Smooth muscle cell (in vitro differentiated cells): ENCODE measurements at regions not wholly inside any gene's neighbourhood (a gene's known extent, or its start where the extent isn't known, plus 50 kb on each side); places are given as distances from the start of the nearest gene placed in this dataset.

Experiments
- DNase-seq: peaks from one replicate; lab custom pipeline; 2025; ENCODE audit not compliant: unreplicated experiment; lab: John Stamatoyannopoulos, UW
- H2AFZ ChIP-seq: fragments of 200-600 bp; sonication (generic); 2 replicates; pipeline ENCODE4 v1.6.0; 2016; ENCODE audit warnings: antibody characterized with exemption, low read depth, mild to moderate bottlenecking
- H3F3A ChIP-seq: fragments of 200-600 bp; sonication (generic); 2 replicates; pipeline ENCODE4 v1.6.0; 2017; ENCODE audit warnings: antibody characterized with exemption, low read depth
- H3K27ac ChIP-seq: fragments of 200-600 bp; sonication (generic); 2 replicates; pipeline ENCODE4 v1.5.1; 2016; ENCODE audit warnings: low read depth, mild to moderate bottlenecking
- H3K27me3 ChIP-seq: fragments of 200-600 bp; sonication (generic); 2 replicates; pipeline ENCODE4 v1.6.1; 2016; ENCODE audit warnings: low read depth, mild to moderate bottlenecking
- H3K36me3 ChIP-seq: fragments of 200-600 bp; sonication (generic); 2 replicates; pipeline ENCODE4 v1.5.1; 2016; ENCODE audit warnings: low read depth
- H3K4me1 ChIP-seq: fragments of 200-600 bp; sonication (generic); 2 replicates; pipeline ENCODE4 v1.5.1; 2016; ENCODE audit warnings: low read depth
- H3K4me2 ChIP-seq: fragments of 200-600 bp; sonication (generic); 2 replicates; pipeline ENCODE4 v1.6.0; 2016; ENCODE audit warnings: mild to moderate bottlenecking
- H3K4me3 ChIP-seq: fragments of 200-600 bp; sonication (generic); 2 replicates; pipeline ENCODE4 v1.5.1; 2016; ENCODE audit warnings: mild to moderate bottlenecking
- H3K79me2 ChIP-seq: fragments of 200-600 bp; sonication (generic); 2 replicates; pipeline ENCODE4 v1.6.0; 2016; ENCODE audit warnings: low read depth, mild to moderate bottlenecking
- H3K9ac ChIP-seq: fragments of 200-600 bp; sonication (generic); 2 replicates; pipeline ENCODE4 v1.6.0; 2016; ENCODE audit warnings: low read depth
- H3K9me3 ChIP-seq: fragments of 200-600 bp; sonication (generic); replicated peaks from 2 replicates; pipeline ENCODE4 v1.5.1; 2016; ENCODE audit warnings: low read depth
- H4K20me1 ChIP-seq: fragments of 200-600 bp; sonication (generic); 2 replicates; pipeline ENCODE4 v1.6.0; 2016; ENCODE audit warnings: low read depth
- WGBS: methylation state at CpG from one replicate; pipeline ENCODE4 v1.1.7; 2016; ENCODE audit warnings: low lambda C conversion rate; 5-methylcytosine and 5-hydroxymethylcytosine counted together
- TF ChIP-seq, protein P1 (sequence below): fragments of 200-600 bp; sonication (generic); IDR thresholded peaks from 2 replicates; pipeline ENCODE4 v1.5.1; 2017; ENCODE audit warnings: borderline replicate concordance, mild to moderate bottlenecking, antibody characterized with exemption; ENCODE audit not compliant: insufficient read depth, poor library complexity, severe bottlenecking

DNA sequence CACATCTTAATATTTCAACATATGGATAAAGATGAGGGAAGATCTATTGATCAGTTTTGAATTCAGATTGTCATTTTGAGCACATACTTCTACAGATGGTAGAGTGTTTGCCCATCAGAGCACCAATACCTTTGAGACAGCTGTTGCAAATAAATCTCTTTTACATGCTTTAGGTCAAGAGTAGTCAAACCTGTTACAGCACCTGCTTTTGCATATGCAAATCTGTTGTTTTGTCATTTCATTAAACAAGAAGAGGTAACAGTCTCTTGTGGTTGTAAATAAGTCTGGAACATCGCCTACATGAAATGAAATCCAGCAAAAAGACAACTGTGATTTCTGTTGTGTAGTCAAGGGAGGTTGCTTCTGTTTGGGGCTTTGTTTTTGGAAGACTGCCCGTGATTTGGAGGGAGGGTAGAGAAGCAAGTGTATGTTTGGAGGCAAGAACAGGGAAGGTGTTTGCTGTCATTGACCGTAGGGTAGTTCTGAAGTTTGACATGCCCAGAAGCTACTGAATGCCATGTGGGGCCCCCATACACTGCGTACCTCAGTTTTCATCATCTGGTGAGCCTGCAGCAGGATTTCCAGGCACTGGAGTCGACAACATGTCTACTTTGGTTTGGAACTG, 233.6 kb upstream of the PPP1R3A start:
- WGBS: 67% methylated on average over 5 of the region's 5 CpGs

DNA sequence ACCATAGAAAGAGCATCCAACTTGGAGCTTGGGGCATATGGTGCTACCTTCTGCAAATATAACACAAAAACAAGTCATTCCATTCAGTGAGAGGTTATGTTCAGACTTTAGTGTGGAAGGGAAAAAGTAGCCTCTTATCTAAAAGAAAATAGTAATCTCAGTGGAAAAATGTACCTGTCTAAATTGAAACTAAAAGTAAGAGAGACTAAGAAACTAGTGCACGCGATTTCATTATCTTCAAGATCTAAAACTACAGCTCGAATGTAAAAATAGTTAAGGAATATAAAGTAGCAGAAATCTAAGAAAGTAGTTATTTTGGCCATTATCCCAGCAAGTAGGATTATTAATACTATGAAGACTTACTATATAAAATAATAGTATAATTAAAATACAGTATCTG, 233.0 kb upstream of the PPP1R3A start:
- H3F3A ChIP-seq: no peaks in the 10 kb centered on the region
- no peak for DNase-seq
- H3K4me2 ChIP-seq: no peak overlapping the region
- no peak overlapping the region for H3K27ac ChIP-seq
- no peaks in the 10 kb centered on the region for H4K20me1 ChIP-seq
- TF ChIP-seq, protein P1, sequence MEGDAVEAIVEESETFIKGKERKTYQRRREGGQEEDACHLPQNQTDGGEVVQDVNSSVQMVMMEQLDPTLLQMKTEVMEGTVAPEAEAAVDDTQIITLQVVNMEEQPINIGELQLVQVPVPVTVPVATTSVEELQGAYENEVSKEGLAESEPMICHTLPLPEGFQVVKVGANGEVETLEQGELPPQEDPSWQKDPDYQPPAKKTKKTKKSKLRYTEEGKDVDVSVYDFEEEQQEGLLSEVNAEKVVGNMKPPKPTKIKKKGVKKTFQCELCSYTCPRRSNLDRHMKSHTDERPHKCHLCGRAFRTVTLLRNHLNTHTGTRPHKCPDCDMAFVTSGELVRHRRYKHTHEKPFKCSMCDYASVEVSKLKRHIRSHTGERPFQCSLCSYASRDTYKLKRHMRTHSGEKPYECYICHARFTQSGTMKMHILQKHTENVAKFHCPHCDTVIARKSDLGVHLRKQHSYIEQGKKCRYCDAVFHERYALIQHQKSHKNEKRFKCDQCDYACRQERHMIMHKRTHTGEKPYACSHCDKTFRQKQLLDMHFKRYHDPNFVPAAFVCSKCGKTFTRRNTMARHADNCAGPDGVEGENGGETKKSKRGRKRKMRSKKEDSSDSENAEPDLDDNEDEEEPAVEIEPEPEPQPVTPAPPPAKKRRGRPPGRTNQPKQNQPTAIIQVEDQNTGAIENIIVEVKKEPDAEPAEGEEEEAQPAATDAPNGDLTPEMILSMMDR: no peak
- no peaks in the 10 kb centered on the region for H3K79me2 ChIP-seq
- no peak overlapping the region for H2AFZ ChIP-seq
- no peaks in the 10 kb centered on the region for H3K36me3 ChIP-seq
- no peaks in the 10 kb centered on the region for H3K9me3 ChIP-seq
- no peaks in the 10 kb centered on the region for H3K27me3 ChIP-seq
- H3K4me1 ChIP-seq: no peaks in the 10 kb centered on the region
- 86% methylated on average over 3 of the region's 3 CpGs for WGBS
- H3K9ac ChIP-seq: no peak overlapping the region
- no peak overlapping the region for H3K4me3 ChIP-seq

More for the DNA sequence above, 233.6 kb upstream of the PPP1R3A start:
- Histone ChIP-seq H3K79me2 (no peaks in the 10 kb centered on the region), H3K4me3 (no peak overlapping the region), H2AFZ (no peak overlapping the region), H3K9ac (no peak overlapping the region), H3F3A (no peaks in the 10 kb centered on the region), H4K20me1 (no peaks in the 10 kb centered on the region), H3K4me1 (no peaks in the 10 kb centered on the region), H3K4me2 (no peak overlapping the region), H3K27ac (no peak overlapping the region), H3K9me3 (no peaks in the 10 kb centered on the region), H3K27me3 (no peaks in the 10 kb centered on the region), H3K36me3 (no peaks in the 10 kb centered on the region)
- TF ChIP-seq, protein P1: no peak
- no peak for DNase-seq

DNA sequence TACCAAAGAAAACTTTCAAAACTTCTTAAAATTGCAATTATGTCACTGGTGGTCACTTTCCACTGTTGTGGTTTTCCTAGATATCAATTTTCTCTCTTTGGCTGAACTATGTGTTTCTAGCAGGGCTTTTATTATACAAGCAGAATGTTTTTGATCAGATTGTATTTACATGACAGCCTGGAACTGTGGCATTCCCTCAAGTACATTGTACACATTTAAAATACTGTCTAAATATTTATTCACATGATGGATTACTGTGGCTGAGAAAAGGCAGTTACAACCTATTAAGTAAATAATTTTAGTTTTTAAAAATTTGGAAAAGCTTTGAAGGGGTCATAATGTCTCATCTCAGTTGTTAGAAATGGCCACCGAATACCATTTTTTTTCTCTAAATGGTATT, 231.9 kb upstream of the PPP1R3A start:
- TF ChIP-seq, protein P1: no peak
- Histone ChIP-seq H3K4me3 (no peak overlapping the region), H3K4me1 (no peaks in the 10 kb centered on the region), H3F3A (no peaks in the 10 kb centered on the region), H3K79me2 (no peaks in the 10 kb centered on the region), H3K27me3 (no peaks in the 10 kb centered on the region), H3K9me3 (no peaks in the 10 kb centered on the region), H3K27ac (no peak overlapping the region), H2AFZ (no peak overlapping the region), H3K36me3 (no peaks in the 10 kb centered on the region), H3K9ac (no peak overlapping the region), H3K4me2 (no peak overlapping the region), H4K20me1 (no peaks in the 10 kb centered on the region)
- no peak for DNase-seq
- WGBS: 94% methylated on average over 1 of the region's 1 CpG

DNA sequence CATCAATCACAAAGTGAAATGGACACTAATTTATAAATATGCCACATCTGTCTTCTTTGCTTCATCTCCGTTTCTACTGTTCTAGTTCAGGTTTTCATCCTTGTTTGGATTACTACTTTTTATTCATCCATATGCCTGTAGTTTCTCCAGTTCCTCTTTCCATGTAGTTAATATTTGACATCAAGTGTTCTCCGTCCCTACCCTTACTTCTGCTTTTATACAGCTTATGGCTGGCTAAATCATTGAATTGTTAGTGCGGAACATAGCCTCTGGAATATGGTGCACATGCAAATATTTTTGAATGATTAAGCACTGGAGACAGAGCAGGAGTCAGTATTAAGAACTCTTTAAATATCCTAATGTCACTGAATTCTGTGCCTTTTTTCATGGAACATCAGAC, 230.0 kb upstream of the PPP1R3A start:
- Histone ChIP-seq H3K79me2 (no peaks in the 10 kb centered on the region), H4K20me1 (no peaks in the 10 kb centered on the region), H3K4me1 (no peaks in the 10 kb centered on the region), H3K9ac (no peak overlapping the region), H3K4me3 (no peak overlapping the region), H3K4me2 (no peak overlapping the region), H3F3A (no peaks in the 10 kb centered on the region), H3K27ac (no peak overlapping the region), H3K36me3 (no peaks in the 10 kb centered on the region), H3K27me3 (no peaks in the 10 kb centered on the region), H3K9me3 (no peaks in the 10 kb centered on the region), H2AFZ (no peak overlapping the region)
- TF ChIP-seq, protein P1: no peak
- WGBS: 95% methylated on average over 3 of the region's 3 CpGs
- DNase-seq: no peak
